Fibroblast of lung (primary cell): ENCODE measurements at regions not wholly inside any gene's neighbourhood (a gene's known extent, or its start where the extent isn't known, plus 50 kb on each side); places are given as distances from the start of the nearest gene placed in this dataset.

Experiments
- CTCF ChIP-seq, 2 donors: IDR thresholded peaks in 1 of 2; conservative IDR thresholded peaks in 1 of 2; 1 replicate in 1 of 2; 2 replicates in 1 of 2; pipeline ENCODE4 v1.5.1; 2011 to 2012; ENCODE audit warnings: low read length in 2 of 2, control low read depth in 1 of 2, inconsistent platforms in 1 of 2, low read depth in 1 of 2, mild to moderate bottlenecking in 1 of 2
- EZH2 ChIP-seq: IDR thresholded peaks from 2 replicates; pipeline ENCODE4 v1.5.1; 2012; ENCODE audit warnings: low read length, control low read depth, mild to moderate bottlenecking; ENCODE audit errors: missing control alignments

GRCh38 chr14:48849741-48850322 is 736.3 kb downstream of the RPS29 start:
- TF ChIP-seq CTCF (conservative IDR thresholded peaks at IDR 0.05 in 1 of 2, IDR thresholded peaks at IDR 0.05 in 1 of 2; ENCODE audit: low read depth in 1 of 2, low read length in 2 of 2) (no peak), EZH2 (no peak)
